NOMO-1 treated with dmso at 0.1 percent for 144 hours (cell line): ENCODE measurements at regions not wholly inside any gene's neighbourhood (a gene's known extent, or its start where the extent isn't known, plus 50 kb on each side); places are given as distances from the start of the nearest gene placed in this dataset.
A peak's percentile ranks its signal among the peaks of the same experiment; 100 is the strongest.

Source experiments
- DNase-seq: peaks from one replicate; lab custom pipeline; 2025; ENCODE audit not compliant: unreplicated experiment; lab: John Stamatoyannopoulos, UW

GRCh38 chr10:128631801-128632241, 505.6 kb upstream of the MKI67 start:
- DNase-seq: no peak

- no peak for DNase-seq
Measured at GRCh38 chr10:128632694-128633093, 506.5 kb upstream of the MKI67 start.

DNA sequence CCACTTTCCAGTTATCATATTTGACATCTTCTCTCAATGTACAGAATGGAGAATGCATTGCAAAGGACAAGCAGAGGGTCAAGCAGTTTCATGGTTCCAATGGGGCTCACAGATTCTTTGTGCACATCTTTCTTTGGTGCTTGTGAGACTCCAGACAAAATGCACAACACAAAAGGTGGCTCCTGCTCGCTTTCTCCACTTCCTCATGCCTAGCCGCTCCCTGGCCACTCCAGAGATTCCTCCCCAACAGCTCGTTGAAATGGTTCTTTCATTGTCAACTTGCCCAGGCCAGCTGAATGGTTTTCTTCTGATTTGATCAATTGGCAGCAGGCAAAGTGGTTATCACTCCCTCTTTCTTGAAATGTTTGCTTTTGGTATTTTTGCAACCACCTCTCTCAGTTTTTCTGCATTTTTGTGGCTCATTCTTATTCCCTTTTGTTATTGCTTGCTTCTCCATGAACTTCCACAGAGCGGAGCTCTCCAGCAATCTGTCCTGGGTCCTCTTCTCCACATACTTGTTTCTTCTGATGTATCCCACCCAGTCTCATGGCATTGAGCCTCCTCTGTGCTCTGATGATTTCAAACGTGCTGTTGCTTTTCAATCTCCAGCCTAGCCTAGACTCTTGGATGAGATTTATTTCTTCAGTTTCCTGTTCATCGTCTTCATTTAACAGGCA, 507.8 kb upstream of the MKI67 start:
- no peak for DNase-seq

DNA sequence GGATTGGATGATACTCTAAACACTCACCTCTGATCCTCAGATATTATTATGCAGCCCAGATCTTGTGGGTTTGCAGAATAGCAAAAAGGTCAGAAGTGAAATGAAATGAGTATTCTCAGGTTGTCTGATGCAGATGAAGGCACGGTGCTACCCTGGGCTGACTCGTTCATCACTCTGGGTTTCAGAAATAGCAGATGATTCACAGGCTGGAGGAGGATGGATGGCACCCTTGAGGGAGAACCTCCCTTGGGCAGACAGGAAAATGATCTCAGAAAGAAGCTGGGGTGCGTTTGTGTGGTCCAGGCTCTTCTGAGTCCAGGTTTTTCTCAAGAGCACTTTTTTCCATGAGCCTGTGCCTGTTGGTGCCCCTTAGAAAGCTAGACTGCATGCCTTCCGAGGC, 515.8 kb upstream of the MKI67 start:
- no peak for DNase-seq

GRCh38 chr10:128642502-128642901, 516.3 kb upstream of the MKI67 start:
- no peak for DNase-seq

DNA sequence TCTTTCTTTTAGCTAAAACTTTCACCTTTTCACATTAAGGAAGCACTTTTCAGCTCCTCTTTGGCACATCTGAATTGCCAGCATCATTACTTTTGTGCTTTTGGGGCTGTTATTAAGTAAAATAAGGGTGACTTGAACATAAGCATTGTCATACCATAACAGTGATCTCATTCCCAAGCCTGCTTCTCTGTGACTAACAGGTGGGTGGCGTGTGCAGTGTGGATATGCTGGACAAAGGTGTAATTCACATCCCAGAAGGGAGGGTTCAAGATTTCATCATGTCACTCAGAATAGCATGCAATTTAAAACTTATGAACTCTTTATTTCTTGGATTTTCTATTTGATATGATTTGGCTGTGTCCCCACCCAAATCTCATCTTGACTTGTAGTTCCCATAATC, 517.4 kb upstream of the MKI67 start:
- no peak for DNase-seq

DNA sequence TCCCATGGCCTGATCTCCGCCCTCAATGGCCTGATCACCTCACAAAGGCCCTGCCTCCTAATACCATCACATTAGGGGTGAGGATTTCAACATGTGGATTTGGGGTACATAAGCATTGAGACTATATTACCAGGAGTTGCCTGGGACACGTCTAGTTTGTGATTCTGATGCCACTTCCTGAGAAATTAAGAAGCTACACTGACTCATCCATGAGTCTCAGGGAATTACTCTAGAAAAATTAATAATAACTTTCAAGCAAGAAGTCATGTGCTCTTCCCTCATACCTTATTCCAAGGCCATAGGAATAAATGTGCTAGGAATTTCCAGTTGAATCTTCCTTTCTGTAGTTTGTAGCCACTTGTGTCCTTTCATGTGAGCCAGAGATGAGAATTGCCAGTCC, 519.3 kb upstream of the MKI67 start:
- DNase-seq: no peak

DNA sequence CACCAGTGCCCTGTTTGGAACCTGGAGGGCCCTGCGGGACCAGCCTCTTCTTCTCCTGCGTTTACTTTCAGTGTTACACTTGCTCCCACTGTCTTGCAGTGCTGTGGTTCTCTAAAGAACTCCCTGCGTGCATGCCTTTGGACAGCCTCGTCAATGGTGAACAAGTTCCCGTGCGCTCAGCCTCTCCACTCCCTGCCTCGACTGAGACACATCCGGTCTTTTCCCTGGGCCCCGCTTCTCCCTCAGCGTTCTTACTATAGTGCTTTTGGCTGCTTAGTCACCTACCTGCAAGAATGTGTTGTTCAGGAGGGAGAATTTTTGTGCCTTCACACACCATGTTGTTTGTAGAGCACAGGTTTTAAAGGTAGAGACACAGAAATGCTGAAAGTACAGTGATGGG, 520.7 kb upstream of the MKI67 start:
- DNase-seq: no peak

GRCh38 chr10:128657548-128657947, 531.3 kb upstream of the MKI67 start:
- no peak for DNase-seq

DNA sequence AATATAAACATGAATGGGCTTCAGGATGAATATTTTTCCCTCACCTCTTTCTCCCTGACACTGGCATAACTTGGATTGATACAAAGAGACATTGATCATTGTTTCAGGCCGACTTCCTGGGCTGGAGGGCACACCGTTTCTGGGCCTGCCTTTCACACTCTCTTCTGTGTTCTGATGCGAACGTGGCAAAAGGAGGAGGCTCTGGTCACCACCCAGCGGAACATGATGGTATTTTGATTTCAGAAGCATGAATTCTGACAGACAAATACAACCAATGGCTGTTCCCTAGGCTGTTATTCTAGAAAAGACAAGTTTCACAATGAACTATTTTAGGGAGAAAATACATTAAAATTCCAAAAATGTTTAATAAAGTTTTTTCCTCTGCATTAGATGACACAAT, 534.5 kb upstream of the MKI67 start:
- no peak for DNase-seq

GRCh38 chr10:128661404-128662197, 535.4 kb upstream of the MKI67 start:
- no peak for DNase-seq

GRCh38 chr10:128662520-128662919, 536.3 kb upstream of the MKI67 start:
- no peak for DNase-seq

DNA sequence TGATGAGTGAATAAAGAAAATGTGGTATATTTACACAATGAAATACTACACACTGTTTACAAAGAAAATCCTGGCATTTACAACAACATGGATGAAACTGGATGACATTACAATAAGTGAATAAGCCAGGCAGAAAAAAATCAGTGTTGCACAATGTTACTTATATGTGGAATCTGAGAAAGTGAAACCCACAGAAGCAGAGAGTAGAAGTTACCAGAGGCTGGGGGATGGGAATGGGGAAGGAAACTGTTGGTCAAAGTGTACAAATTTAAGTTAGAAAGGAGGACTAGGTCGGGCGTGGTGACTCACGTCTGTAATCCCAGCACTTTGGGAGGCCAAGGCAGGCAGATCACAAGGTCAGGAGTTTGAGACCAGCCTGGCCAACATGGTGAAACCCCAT, 538.5 kb upstream of the MKI67 start:
- DNase-seq: peak; percentile 0

GRCh38 chr10:128675405-128675804, 549.2 kb upstream of the MKI67 start:
- no peak for DNase-seq

GRCh38 chr10:128680116-128680515, 553.9 kb upstream of the MKI67 start:
- DNase-seq: no peak

DNA sequence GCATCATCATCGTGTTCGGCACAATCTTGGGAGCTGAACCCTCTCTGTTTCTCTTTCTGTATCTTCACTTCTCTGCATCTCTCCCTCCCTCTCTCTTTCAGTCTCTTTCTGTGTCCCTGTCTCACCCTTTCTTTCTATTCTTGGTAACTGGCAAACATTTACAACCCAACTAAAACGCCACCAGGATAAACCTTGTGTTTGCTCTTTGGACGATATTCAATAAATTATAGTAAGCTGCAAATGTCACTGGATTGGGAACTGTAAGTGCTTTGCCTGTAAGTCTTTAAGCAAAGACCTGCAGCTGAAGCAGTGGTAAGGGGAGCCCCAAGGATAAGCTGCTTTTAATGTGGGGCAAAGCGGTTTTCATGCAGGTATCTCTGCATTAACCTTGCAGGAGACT, 558.0 kb upstream of the MKI67 start:
- DNase-seq: no peak

DNA sequence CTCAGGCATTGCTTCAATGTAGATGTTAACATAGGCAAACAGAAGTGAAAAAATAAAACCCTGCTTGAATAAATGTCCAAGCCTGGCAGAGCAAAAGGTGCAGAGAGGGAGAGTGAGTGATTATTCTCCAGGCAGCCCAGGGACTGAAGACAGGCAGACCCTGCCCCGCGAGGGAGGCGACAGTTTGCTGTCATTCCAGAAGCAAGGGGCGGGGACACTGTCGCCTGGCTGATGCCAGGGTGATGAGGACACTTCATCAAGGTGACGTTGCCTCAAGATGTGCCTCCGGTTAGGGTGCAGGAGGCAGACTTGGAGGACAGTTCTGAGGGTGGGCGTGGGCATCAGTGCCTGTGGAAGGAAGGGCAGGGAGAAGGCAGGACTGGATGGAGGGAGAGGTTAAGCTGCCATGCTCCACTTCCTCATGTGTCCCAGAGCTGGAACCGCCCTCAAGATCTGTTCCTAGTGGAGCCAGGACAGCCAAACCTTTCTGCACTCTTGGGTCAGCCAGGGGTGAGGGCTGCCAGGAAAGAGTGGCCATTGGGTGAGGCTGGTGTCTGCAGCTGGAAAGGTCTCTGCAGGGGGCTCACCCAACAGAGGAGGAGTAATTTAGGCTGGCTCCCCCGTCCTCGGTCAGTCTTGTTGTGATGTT, 560.5 kb upstream of the MKI67 start:
- no peak for DNase-seq

DNA sequence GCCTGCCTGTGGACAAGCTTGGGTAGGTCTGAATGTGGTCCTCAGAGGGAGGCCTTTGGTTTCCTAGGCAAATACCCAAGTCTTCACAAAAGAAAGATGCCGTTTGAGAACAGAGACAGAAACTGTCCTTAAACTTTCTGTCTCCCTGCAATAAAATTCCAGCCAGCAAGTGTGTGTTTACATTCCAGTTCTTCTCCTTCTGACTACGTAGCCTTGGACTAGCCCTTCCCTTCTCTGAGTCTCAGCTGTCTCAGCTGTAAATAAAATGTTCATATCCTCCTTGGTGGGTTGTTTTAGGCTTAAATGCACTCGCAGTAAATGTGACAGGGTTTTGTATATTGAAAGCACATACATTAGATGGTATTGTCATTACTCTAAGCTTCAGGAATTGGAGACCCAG, 561.2 kb upstream of the MKI67 start:
- DNase-seq: no peak

DNA sequence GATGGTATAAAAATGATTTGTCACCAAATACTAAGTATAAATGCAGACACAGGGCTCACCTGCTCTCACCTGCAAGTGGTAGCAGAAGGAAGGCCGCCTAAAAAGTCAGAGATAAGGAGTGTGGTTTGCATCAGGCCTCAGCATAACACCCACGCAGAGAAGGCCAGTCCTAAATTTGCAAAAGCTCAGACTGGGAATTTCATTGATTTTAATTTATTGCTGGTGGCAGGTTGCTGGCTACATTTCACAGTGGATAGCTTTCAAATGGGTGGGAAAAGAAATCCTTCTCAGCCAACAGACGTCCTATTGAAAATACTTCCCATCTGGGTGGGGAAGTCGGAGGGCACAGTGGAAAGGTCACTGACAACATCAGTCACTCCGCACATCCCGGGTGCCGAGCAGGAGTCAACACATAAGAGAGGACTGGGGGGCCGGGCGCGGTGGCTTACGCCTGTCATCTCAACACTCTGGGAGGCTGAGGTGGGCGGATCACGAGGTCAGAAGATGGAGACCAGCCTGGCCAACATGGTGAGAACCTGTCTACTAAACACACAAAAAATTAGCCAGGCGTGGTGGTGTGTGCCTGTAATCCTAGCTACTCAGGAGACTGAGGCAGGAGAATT, 561.8 kb upstream of the MKI67 start:
- DNase-seq: no peak

GRCh38 chr10:128689667-128690066, 563.4 kb upstream of the MKI67 start:
- DNase-seq: no peak

- no peak for DNase-seq
Measured at GRCh38 chr10:128693493-128694131, 567.4 kb upstream of the MKI67 start.
